MG63 (cell line): ENCODE measurements at regions not wholly inside any gene's neighbourhood (a gene's known extent, or its start where the extent isn't known, plus 50 kb on each side); places are given as distances from the start of the nearest gene placed in this dataset.

Experiments used
- DNase-seq: peaks from one replicate; pipeline ENCODE4 v3.0.0-alpha.2; 2020
- H3K27me3 ChIP-seq: fragments of 250-450 bp; sonication (Bioruptor Pico); 2 replicates; pipeline ENCODE4 v1.5.1; 2020; ENCODE audit warnings: mild to moderate bottlenecking, moderate library complexity
- H3K36me3 ChIP-seq: fragments of 250-450 bp; sonication (Bioruptor Pico); 2 replicates; pipeline ENCODE4 v1.5.1; 2020; ENCODE audit warnings: mild to moderate bottlenecking, moderate library complexity
- H3K4me3 ChIP-seq: fragments of 250-450 bp; sonication (Bioruptor Pico); 2 replicates; pipeline ENCODE4 v1.5.1; 2020; ENCODE audit warnings: mild to moderate bottlenecking, moderate library complexity
- H3K9me3 ChIP-seq: fragments of 250-450 bp; sonication (Bioruptor Pico); 2 replicates; pipeline ENCODE4 v1.5.1; 2020; ENCODE audit warnings: mild to moderate bottlenecking, moderate library complexity

- no peaks in the 10 kb centered on the region for H3K36me3 ChIP-seq
- no peak for DNase-seq
- H3K9me3 ChIP-seq = no peaks in the 10 kb centered on the region
- H3K27me3 ChIP-seq = no peaks in the 10 kb centered on the region
- H3K4me3 ChIP-seq = no peak overlapping the region
These were observed 178.8 kb upstream of the HS6ST1 start for GRCh38 chr2:128497461-128497860.

- Histone ChIP-seq H3K36me3 (no peaks in the 10 kb centered on the region), H3K4me3 (no peak overlapping the region), H3K9me3 (no peaks in the 10 kb centered on the region), H3K27me3 (no peaks in the 10 kb centered on the region)
- DNase-seq = no peak
These were observed 179.4 kb upstream of the HS6ST1 start for GRCh38 chr2:128498086-128498485.

- Histone ChIP-seq H3K4me3 (no peak overlapping the region), H3K36me3 (no peaks in the 10 kb centered on the region), H3K9me3 (no peaks in the 10 kb centered on the region), H3K27me3 (no peaks in the 10 kb centered on the region)
- no peak for DNase-seq
These were observed 179.9 kb upstream of the HS6ST1 start for GRCh38 chr2:128498589-128498988.

GRCh38 chr2:128499367-128500137, 180.9 kb upstream of the HS6ST1 start:
- Histone ChIP-seq H3K9me3 (no peaks in the 10 kb centered on the region), H3K36me3 (no peaks in the 10 kb centered on the region), H3K4me3 (no peak overlapping the region), H3K27me3 (no peaks in the 10 kb centered on the region)
- DNase-seq = no peak

- DNase-seq = no peak
- Histone ChIP-seq H3K9me3 (no peaks in the 10 kb centered on the region), H3K4me3 (no peak overlapping the region), H3K36me3 (no peaks in the 10 kb centered on the region), H3K27me3 (no peaks in the 10 kb centered on the region)
These were observed 181.6 kb upstream of the HS6ST1 start for GRCh38 chr2:128500138-128500800.

- no peaks in the 10 kb centered on the region for H3K36me3 ChIP-seq
- H3K4me3 ChIP-seq = no peak overlapping the region
- DNase-seq = no peak
- H3K9me3 ChIP-seq = no peaks in the 10 kb centered on the region
- H3K27me3 ChIP-seq = no peaks in the 10 kb centered on the region
These were observed 182.5 kb upstream of the HS6ST1 start for GRCh38 chr2:128501006-128501690.

GRCh38 chr2:128501700-128502099, 183.0 kb upstream of the HS6ST1 start:
- DNase-seq = no peak
- Histone ChIP-seq H3K9me3 (no peaks in the 10 kb centered on the region), H3K27me3 (no peaks in the 10 kb centered on the region), H3K36me3 (no peaks in the 10 kb centered on the region), H3K4me3 (no peak overlapping the region)

- no peaks in the 10 kb centered on the region for H3K9me3 ChIP-seq
- H3K36me3 ChIP-seq = no peaks in the 10 kb centered on the region
- H3K4me3 ChIP-seq = no peak overlapping the region
- no peaks in the 10 kb centered on the region for H3K27me3 ChIP-seq
- DNase-seq = no peak
These were observed 183.5 kb upstream of the HS6ST1 start for GRCh38 chr2:128502200-128502599.

GRCh38 chr2:128502638-128503246, 184.1 kb upstream of the HS6ST1 start:
- no peaks in the 10 kb centered on the region for H3K9me3 ChIP-seq
- no peak overlapping the region for H3K4me3 ChIP-seq
- H3K36me3 ChIP-seq = no peaks in the 10 kb centered on the region
- no peaks in the 10 kb centered on the region for H3K27me3 ChIP-seq
- no peak for DNase-seq

GRCh38 chr2:128503399-128504245, 185.0 kb upstream of the HS6ST1 start:
- Histone ChIP-seq H3K4me3 (no peak overlapping the region), H3K27me3 (no peaks in the 10 kb centered on the region), H3K36me3 (no peaks in the 10 kb centered on the region), H3K9me3 (no peaks in the 10 kb centered on the region)
- no peak for DNase-seq

GRCh38 chr2:128504246-128505149, 185.8 kb upstream of the HS6ST1 start:
- no peak for DNase-seq
- Histone ChIP-seq H3K4me3 (no peak overlapping the region), H3K9me3 (no peaks in the 10 kb centered on the region; the same call in 1 of the 2 replicates), H3K36me3 (no peaks in the 10 kb centered on the region), H3K27me3 (0 out of 2 replicates have a peak, but pooled peaks cover 3% of the 10 kb centered on the region)

GRCh38 chr2:128505150-128505490, 186.5 kb upstream of the HS6ST1 start:
- Histone ChIP-seq H3K27me3 (0 out of 2 replicates have a peak, but pooled peaks cover 3% of the 10 kb centered on the region), H3K9me3 (no peaks in the 10 kb centered on the region; the same call in 1 of the 2 replicates), H3K36me3 (no peaks in the 10 kb centered on the region), H3K4me3 (no peak overlapping the region)
- no peak for DNase-seq

GRCh38 chr2:128505575-128506526, 187.2 kb upstream of the HS6ST1 start:
- no peak for DNase-seq
- 0 out of 2 replicates have a peak, but pooled peaks cover 3% of the 10 kb centered on the region for H3K27me3 ChIP-seq
- H3K9me3 ChIP-seq = no peaks in the 10 kb centered on the region; the same call in 1 of the 2 replicates
- H3K4me3 ChIP-seq = no peak overlapping the region
- H3K36me3 ChIP-seq = no peaks in the 10 kb centered on the region

GRCh38 chr2:128506534-128506933, 187.9 kb upstream of the HS6ST1 start:
- H3K27me3 ChIP-seq = 0 out of 2 replicates have a peak, but pooled peaks cover 3% of the 10 kb centered on the region
- H3K36me3 ChIP-seq = no peaks in the 10 kb centered on the region
- H3K9me3 ChIP-seq = no peaks in the 10 kb centered on the region; the same call in 1 of the 2 replicates
- no peak for DNase-seq
- H3K4me3 ChIP-seq = no peak overlapping the region
